IMR-90 (cell line): ENCODE measurements at regions not wholly inside any gene's neighbourhood (a gene's known extent, or its start where the extent isn't known, plus 50 kb on each side); places are given as distances from the start of the nearest gene placed in this dataset.

ENCODE experiments used
- ATAC-seq: fragments of 200-7000 bp; cut with Tn5 transposase; 2 replicates; pipeline ENCODE4 v1.9.1; 2020; ENCODE audit warnings: low read depth, mild to moderate bottlenecking, moderate library complexity
- BruUV-seq: library from RNA; stranded (reverse); fragments of 400-500 nt; replicated peaks from 2 replicates; lab custom pipeline; 2021; lab: Mats Ljungman, UMichigan
- CTCF ChIA-PET: fragments of 300-600 bp; formaldehyde crosslinking; extraction: SDS; loops from one replicate; lab custom pipeline; 2021; ENCODE audit warnings: antibody characterized with exemption; lab: Yijun Ruan, JAX
- POLR2A ChIA-PET: fragments of 300-600 bp; sonication (Branson Sonifier 250); formaldehyde crosslinking; loops from one replicate; lab custom pipeline; 2022; ENCODE audit warnings: antibody characterized with exemption; ENCODE audit not compliant: unreplicated experiment; lab: Charles Lee
- DNase-seq: peaks from one replicate; pipeline ENCODE4 v3.0.0; 2013
- H2AFZ ChIP-seq: replicated peaks from 2 replicates; pipeline ENCODE3; 2013; ENCODE audit warnings: low read length, mild to moderate bottlenecking; ENCODE audit not compliant: poor library complexity
- H2AK5ac ChIP-seq: 2 replicates; pipeline ENCODE4 v1.6.1; 2013; ENCODE audit warnings: low read depth, low read length, inconsistent platforms
- H2AK9ac ChIP-seq: replicated peaks from 2 replicates; pipeline ENCODE3; 2013; ENCODE audit warnings: mild to moderate bottlenecking, low read depth, low read length, moderate library complexity; ENCODE audit not compliant: poor library complexity
- H2BK120ac ChIP-seq: 2 replicates; pipeline ENCODE4 v1.6.1; 2013; ENCODE audit warnings: low read depth, low read length, inconsistent platforms
- H2BK15ac ChIP-seq: 3 replicates; pipeline ENCODE4 v1.6.1; 2013; ENCODE audit warnings: low read depth, low read length, inconsistent platforms
- H2BK20ac ChIP-seq: 2 replicates; pipeline ENCODE4 v1.6.1; 2013; ENCODE audit warnings: low read depth, mild to moderate bottlenecking, inconsistent platforms, low read length, moderate library complexity
- H2BK5ac ChIP-seq: 2 replicates; pipeline ENCODE4 v1.6.1; 2013; ENCODE audit warnings: mild to moderate bottlenecking, low read depth, low read length, inconsistent platforms; ENCODE audit not compliant: poor library complexity, severe bottlenecking
- H3K14ac ChIP-seq: replicated peaks from 2 replicates; pipeline ENCODE4 v1.6.1; 2013; ENCODE audit warnings: low read depth, low read length, inconsistent platforms
- H3K18ac ChIP-seq: 2 replicates; pipeline ENCODE4 v1.6.1; 2013; ENCODE audit warnings: low read depth, low read length, control low read depth
- H3K23ac ChIP-seq: 2 replicates; pipeline ENCODE4 v1.6.1; 2013; ENCODE audit warnings: low read depth, low read length, inconsistent platforms
- H3K27ac ChIP-seq: 2 replicates; pipeline ENCODE4 v1.5.1; 2013; ENCODE audit warnings: mild to moderate bottlenecking, control low read depth, low read length; ENCODE audit not compliant: insufficient read depth
- H3K27me3 ChIP-seq: 2 replicates; pipeline ENCODE4 v1.6.1; 2013; ENCODE audit warnings: low read length; ENCODE audit not compliant: control insufficient read depth, insufficient read depth
- H3K36me3 ChIP-seq: 2 replicates; pipeline ENCODE4 v1.6.1; 2013; ENCODE audit warnings: low read length, mixed read lengths; ENCODE audit not compliant: control insufficient read depth, insufficient read depth
- H3K4ac ChIP-seq: 2 replicates; pipeline ENCODE4 v1.6.1; 2013; ENCODE audit warnings: low read depth, low read length, inconsistent platforms
- H3K4me1 ChIP-seq: 2 replicates; pipeline ENCODE4 v1.6.1; 2013; ENCODE audit warnings: low read length, mixed read lengths; ENCODE audit not compliant: control insufficient read depth, insufficient read depth
- H3K4me2 ChIP-seq: 2 replicates; pipeline ENCODE4 v1.6.1; 2013; ENCODE audit warnings: low read depth, mild to moderate bottlenecking, control low read depth, low read length, moderate library complexity
- H3K4me3 ChIP-seq: 2 replicates; pipeline ENCODE4 v1.5.1; 2013; ENCODE audit warnings: low read depth, mild to moderate bottlenecking, control low read depth, low read length, moderate library complexity; ENCODE audit not compliant: insufficient read depth
- H3K56ac ChIP-seq: 2 replicates; pipeline ENCODE4 v1.6.1; 2013; ENCODE audit warnings: low read length, inconsistent platforms; ENCODE audit not compliant: insufficient read depth; ENCODE audit errors: extremely low read depth
- H3K79me1 ChIP-seq, 2 experiments: 2 replicates each; pipeline ENCODE4 v1.6.1; 2013; ENCODE audit warnings: low read length in 2 of 2, inconsistent platforms in 1 of 2, low read depth in 1 of 2
- H3K9ac ChIP-seq: 2 replicates; pipeline ENCODE4 v1.6.1; 2013; ENCODE audit warnings: low read depth, low read length, control low read depth
- H3K9me1 ChIP-seq: 2 replicates; pipeline ENCODE4 v1.6.1; 2013; ENCODE audit warnings: low read length, inconsistent platforms; ENCODE audit not compliant: insufficient read depth
- H3K9me3 ChIP-seq: 2 replicates; pipeline ENCODE4 v1.6.1; 2013; ENCODE audit warnings: low read length; ENCODE audit not compliant: control insufficient read depth, insufficient read depth
- H4K20me1 ChIP-seq: 2 replicates; pipeline ENCODE4 v1.6.1; 2013; ENCODE audit warnings: low read length, inconsistent platforms; ENCODE audit not compliant: insufficient read depth
- H4K5ac ChIP-seq: 2 replicates; pipeline ENCODE4 v1.6.1; 2013; ENCODE audit warnings: mild to moderate bottlenecking, low read depth, low read length, control low read depth
- H4K8ac ChIP-seq, 2 experiments: 2 replicates each; pipeline ENCODE4 v1.6.1; 2013; ENCODE audit warnings: low read depth in 2 of 2, low read length in 2 of 2, control low read depth in 1 of 2, inconsistent platforms in 1 of 2
- H4K91ac ChIP-seq: 2 replicates; pipeline ENCODE4 v1.6.1; 2013; ENCODE audit warnings: low read depth, low read length, inconsistent platforms; ENCODE audit not compliant: insufficient read depth
- BHLHE40 ChIP-seq: fragments of 150-350 bp; IDR thresholded peaks from 2 replicates; pipeline ENCODE4 v1.6.1; 2016; ENCODE audit warnings: mild to moderate bottlenecking, low read depth, low read length
- FOS ChIP-seq: fragments of 150-350 bp; IDR thresholded peaks from 2 replicates; pipeline ENCODE4 v1.6.1; 2016; ENCODE audit warnings: low read depth, low read length
- WGBS, 2 experiments: methylation state at CpG; one replicate each; pipeline versions ENCODE4 v1.1.5 to v1.1.7; 2013; ENCODE audit warnings: missing lambda C conversion rate in 2 of 2; ENCODE audit not compliant: insufficient read length in 1 of 2; ENCODE audit errors: extremely low coverage in 2 of 2; 5-methylcytosine and 5-hydroxymethylcytosine counted together
- dilution Hi-C: fragments of 300-500 bp; cut with HindIII; formaldehyde crosslinking; loops from one replicate; pipeline ENCODE4 v1.14.3; 2018; ENCODE audit warnings: low sequenced_read_pairs; ENCODE audit not compliant: unreplicated experiment
- in situ Hi-C: fragments of 300-500 bp; cut with MboI; formaldehyde crosslinking; loops from 3 replicates; pipeline ENCODE4 v1.14.3; 2019; ENCODE audit warnings: low sequenced_read_pairs, inconsistent platforms, mixed read lengths
- intact Hi-C: fragments of 100-400 bp; cut with micrococcal nuclease; formaldehyde crosslinking; loops from 2 replicates; pipeline ENCODE4 v1.10.0; 2022

DNA sequence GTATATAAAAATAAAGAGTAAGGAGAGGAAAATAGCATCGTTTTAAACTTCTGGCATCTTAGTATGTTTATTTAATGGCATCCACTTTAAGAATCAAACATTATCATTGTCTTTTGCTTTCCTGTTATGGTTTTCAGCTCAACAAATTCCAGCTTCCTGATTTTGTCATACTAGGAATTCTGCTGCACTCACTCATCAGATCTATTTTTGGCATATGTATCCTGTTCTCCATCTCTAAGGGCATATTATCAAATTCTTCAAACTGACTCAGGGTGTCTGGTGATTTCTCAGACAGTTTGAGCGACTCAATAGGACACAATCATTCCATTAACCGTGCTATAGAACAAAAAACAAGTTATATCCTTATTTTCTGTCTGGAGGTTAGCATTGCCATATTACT is 248.5 kb upstream of the DIAPH2 start:
- Histone ChIP-seq H3K27ac (no peak overlapping the region), H2BK120ac (no peak overlapping the region), H4K20me1 (no peaks in the 10 kb centered on the region), H4K5ac (no peak overlapping the region), H4K8ac (no peak overlapping the region), H2AK5ac (no peak overlapping the region), H3K4me3 (no peak overlapping the region), H3K56ac (no peak overlapping the region), H3K27me3 (no peaks in the 10 kb centered on the region), H3K14ac (no peak overlapping the region), H3K18ac (no peak overlapping the region), H3K79me1 (no peaks in the 10 kb centered on the region), H2AFZ (no peak overlapping the region), H2AK9ac (no peak overlapping the region), H3K36me3 (no peaks in the 10 kb centered on the region), H2BK15ac (no peak overlapping the region), H3K23ac (no peak overlapping the region), H3K9me1 (no peaks in the 10 kb centered on the region), H3K4me2 (no peak overlapping the region), H2BK20ac (no peak overlapping the region), H3K4me1 (peaks cover 3% of the 10 kb centered on the region; the same call in 1 of the 2 replicates), H3K4ac (no peak overlapping the region), H4K91ac (no peak overlapping the region), H3K9ac (no peak overlapping the region), H3K9me3 (no peaks in the 10 kb centered on the region), H2BK5ac (peak overlapping the region; percentile 68)
- BruUV-seq, result no TSS peak
- ChIA-PET CTCF (no interaction called here), POLR2A (no interaction called here)
- TF ChIP-seq FOS, result 0 out of 2 replicates have a peak, but pooled peaks have one; percentile 3
- TF ChIP-seq BHLHE40, result no peak
- ATAC-seq (peak; percentile 37; the same call in 1 of the 2 replicates), DNase-seq (peak; percentile 69)
- WGBS, 2 experiments, result no CpG with 5 or more reads among the region's 3 CpGs
- in situ Hi-C loops, result no loop called here
- intact Hi-C loops, result no loop called here
- dilution Hi-C loops, result no loop called here
